Body of pancreas (tissue), 4 donors: ENCODE measurements at regions not wholly inside any gene's neighbourhood (a gene's known extent, or its start where the extent isn't known, plus 50 kb on each side); places are given as distances from the start of the nearest gene placed in this dataset.

ENCODE experiments used
- ATAC-seq: fragments of 150-250 bp; one replicate; pipeline ENCODE4 v1.9.1; 2016
- DNase-seq, 4 donors: peaks; one replicate each; pipeline ENCODE4 v3.0.0-alpha.2; 2019
- H3K27ac ChIP-seq, 4 donors: fragments of 200-600 bp; sonication (generic); 1 replicate in 3 of 4; 2 replicates in 1 of 4; pipeline versions ENCODE4 v1.5.1 to v1.6.1; 2016 to 2019; ENCODE audit warnings: mild to moderate bottlenecking in 1 of 4, mixed read lengths in 1 of 4, moderate library complexity in 1 of 4
- H3K27me3 ChIP-seq, 2 donors: fragments of 200-600 bp; sonication (generic); one replicate each; pipeline ENCODE4 v1.6.0; 2016; ENCODE audit warnings: mild to moderate bottlenecking in 1 of 2
- H3K36me3 ChIP-seq, 2 donors: fragments of 200-600 bp; sonication (generic); replicated peaks in 1 of 2; 2 replicates each; pipeline ENCODE4 v1.5.1; 2016; ENCODE audit warnings: low read depth in 2 of 2; ENCODE audit not compliant: insufficient read depth in 1 of 2
- H3K4me1 ChIP-seq: fragments of 200-600 bp; sonication (generic); one replicate; pipeline ENCODE4 v1.6.0; 2016
- H3K4me3 ChIP-seq, 2 donors: fragments of 200-600 bp; sonication (generic); 1 replicate in 1 of 2; 2 replicates in 1 of 2; pipeline ENCODE4 v1.5.1; 2016 to 2019
- H3K9me3 ChIP-seq, 3 donors: fragments of 200-600 bp; sonication (generic); 1 replicate in 2 of 3; 2 replicates in 1 of 3; pipeline ENCODE4 v1.5.1; 2016
- POLR2A ChIP-seq, 3 donors: fragments of 450-650 bp; IDR thresholded peaks; one replicate each; pipeline ENCODE4 v1.6.1; 2016; ENCODE audit warnings: antibody characterized with exemption in 3 of 3, mild to moderate bottlenecking in 2 of 3
- WGBS, 2 donors: methylation state at CpG; one replicate each; pipeline ENCODE4 v1.1.5; 2017; 5-methylcytosine and 5-hydroxymethylcytosine counted together
- intact Hi-C: fragments of 100-400 bp; cut with DNase I; formaldehyde crosslinking; loops from one replicate; pipeline ENCODE4 v1.15.1; 2023
- TF ChIP-seq, protein P1 (sequence below), 7 experiments: fragments of 450-650 bp in 4 of 7; fragments of 200-600 bp in 3 of 7; sonication (generic) in 3 of 7; IDR thresholded peaks; one replicate each; pipeline ENCODE4 v1.5.1; 2016 to 2019; ENCODE audit warnings: antibody characterized with exemption in 7 of 7

GRCh38 chr14:98167275-98167674, 1104.7 kb downstream of the BCL11B start:
- no peaks in the 10 kb centered on the region for H3K27me3 ChIP-seq
- no peaks in the 10 kb centered on the region for H3K4me1 ChIP-seq
- WGBS, 2 donors, result 62 to 69% methylated on average over 10 of the region's 10 CpGs
- TF ChIP-seq, protein P1, sequence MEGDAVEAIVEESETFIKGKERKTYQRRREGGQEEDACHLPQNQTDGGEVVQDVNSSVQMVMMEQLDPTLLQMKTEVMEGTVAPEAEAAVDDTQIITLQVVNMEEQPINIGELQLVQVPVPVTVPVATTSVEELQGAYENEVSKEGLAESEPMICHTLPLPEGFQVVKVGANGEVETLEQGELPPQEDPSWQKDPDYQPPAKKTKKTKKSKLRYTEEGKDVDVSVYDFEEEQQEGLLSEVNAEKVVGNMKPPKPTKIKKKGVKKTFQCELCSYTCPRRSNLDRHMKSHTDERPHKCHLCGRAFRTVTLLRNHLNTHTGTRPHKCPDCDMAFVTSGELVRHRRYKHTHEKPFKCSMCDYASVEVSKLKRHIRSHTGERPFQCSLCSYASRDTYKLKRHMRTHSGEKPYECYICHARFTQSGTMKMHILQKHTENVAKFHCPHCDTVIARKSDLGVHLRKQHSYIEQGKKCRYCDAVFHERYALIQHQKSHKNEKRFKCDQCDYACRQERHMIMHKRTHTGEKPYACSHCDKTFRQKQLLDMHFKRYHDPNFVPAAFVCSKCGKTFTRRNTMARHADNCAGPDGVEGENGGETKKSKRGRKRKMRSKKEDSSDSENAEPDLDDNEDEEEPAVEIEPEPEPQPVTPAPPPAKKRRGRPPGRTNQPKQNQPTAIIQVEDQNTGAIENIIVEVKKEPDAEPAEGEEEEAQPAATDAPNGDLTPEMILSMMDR (IDR thresholded peaks at IDR 0.05), result no peak
- no peak for TF ChIP-seq POLR2A (IDR thresholded peaks at IDR 0.05)
- no peak overlapping the region for H3K27ac ChIP-seq
- DNase-seq (no peak), ATAC-seq (no peak)
- no peak overlapping the region for H3K4me3 ChIP-seq
- H3K9me3 ChIP-seq, result no peaks in the 10 kb centered on the region
- no peaks in the 10 kb centered on the region for H3K36me3 ChIP-seq
- intact Hi-C loops, result no loop called here

DNA sequence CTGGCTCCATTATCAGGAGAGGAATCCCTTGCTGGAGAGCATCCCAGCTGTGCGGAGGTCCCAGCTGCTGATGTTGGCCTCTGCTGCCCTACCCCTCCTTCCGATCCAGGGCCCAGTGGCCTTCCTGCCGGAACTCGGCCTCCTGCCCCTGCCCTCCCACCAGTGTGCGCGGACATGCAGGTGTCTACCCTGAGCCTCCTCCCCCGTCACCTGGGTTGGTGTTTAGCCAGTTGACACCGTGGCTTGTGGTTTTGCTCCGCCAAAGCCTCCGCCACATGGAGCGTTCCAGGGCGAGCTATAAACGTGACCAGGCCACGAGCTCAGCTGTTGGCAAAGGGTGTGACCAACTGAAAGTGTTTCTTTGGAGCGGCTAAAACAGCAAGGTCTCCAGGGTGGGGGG, 1104.3 kb downstream of the BCL11B start:
- no peaks in the 10 kb centered on the region for H3K4me1 ChIP-seq
- H3K36me3 ChIP-seq, result no peaks in the 10 kb centered on the region
- ATAC-seq (no peak), DNase-seq (no peak)
- H3K27me3 ChIP-seq, result no peaks in the 10 kb centered on the region
- 75 to 81% methylated on average over 15 of the region's 15 CpGs for WGBS, 2 donors
- TF ChIP-seq, protein P1 (IDR thresholded peaks at IDR 0.05), result no peak
- TF ChIP-seq POLR2A (IDR thresholded peaks at IDR 0.05), result no peak
- H3K4me3 ChIP-seq, result no peak overlapping the region
- intact Hi-C loops, result no loop called here
- no peaks in the 10 kb centered on the region for H3K9me3 ChIP-seq
- H3K27ac ChIP-seq, result no peak overlapping the region

DNA sequence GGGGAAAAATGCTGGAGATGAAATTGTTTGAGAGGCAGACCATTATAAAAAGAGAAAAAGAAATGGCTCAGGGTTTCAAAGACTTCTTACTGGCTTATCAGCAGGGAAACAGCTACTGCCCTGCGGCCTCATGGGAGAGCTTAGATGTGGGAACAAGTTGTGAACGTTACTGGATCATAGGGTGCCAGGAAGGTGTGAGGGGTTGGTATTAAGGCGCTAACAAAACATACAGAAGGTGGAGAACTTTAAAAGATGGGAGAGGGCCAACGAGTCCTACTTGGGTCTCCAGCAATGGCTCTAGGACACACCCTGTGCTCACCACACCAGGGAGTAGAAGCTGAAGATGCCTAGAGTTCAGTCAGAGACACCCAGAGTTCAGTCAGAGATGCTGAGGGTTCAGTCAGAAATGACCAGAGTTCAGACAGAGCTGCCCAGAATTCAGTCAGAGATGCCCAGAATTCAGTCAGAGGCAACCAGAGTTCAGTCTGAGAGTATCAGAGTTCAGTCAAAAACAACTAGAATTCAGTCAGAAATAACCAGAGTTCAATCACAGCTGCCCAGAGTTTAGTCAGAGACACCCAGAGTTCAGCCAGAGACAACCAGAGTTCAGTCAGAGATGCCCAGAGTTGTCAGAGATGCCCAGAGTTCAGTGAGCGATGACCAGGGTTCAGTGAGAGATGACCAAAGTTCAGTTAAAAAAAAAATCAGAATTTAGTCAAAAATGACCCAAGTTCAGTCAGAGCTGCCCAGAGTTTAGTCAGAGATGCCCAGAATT, 1103.6 kb downstream of the BCL11B start:
- WGBS, 2 donors, result 59 to 60% methylated on average over 5 of the region's 5 CpGs
- TF ChIP-seq, protein P1 (IDR thresholded peaks at IDR 0.05), result no peak
- H3K4me3 ChIP-seq, result no peak overlapping the region
- DNase-seq (no peak), ATAC-seq (no peak)
- H3K9me3 ChIP-seq, result no peaks in the 10 kb centered on the region
- intact Hi-C loops, result no loop called here
- H3K27me3 ChIP-seq, result no peaks in the 10 kb centered on the region
- no peaks in the 10 kb centered on the region for H3K36me3 ChIP-seq
- no peak overlapping the region for H3K27ac ChIP-seq
- no peaks in the 10 kb centered on the region for H3K4me1 ChIP-seq

DNA sequence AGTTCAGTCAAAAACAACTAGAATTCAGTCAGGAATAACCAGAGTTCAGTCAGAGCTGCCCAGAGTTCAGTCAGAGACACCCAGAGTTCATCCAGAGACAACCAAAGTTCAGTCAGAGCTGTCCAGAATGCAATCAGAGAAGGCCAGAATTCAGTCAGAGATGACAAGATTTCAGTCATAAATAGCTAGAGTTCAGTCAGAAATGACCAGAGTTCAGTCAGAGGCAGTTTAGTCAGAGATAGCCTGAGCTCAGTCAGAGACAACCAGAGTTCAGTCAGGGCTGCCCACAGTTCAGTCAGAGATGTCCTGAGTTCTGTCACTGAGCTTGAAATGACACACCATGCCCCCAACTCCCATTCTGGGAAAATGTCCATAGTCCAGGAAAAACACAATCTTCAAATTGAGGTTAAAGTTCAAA, 1102.8 kb downstream of the BCL11B start:
- TF ChIP-seq POLR2A (IDR thresholded peaks at IDR 0.05), result no peak
- TF ChIP-seq, protein P1 (IDR thresholded peaks at IDR 0.05), result no peak
- no peaks in the 10 kb centered on the region for H3K27me3 ChIP-seq
- ATAC-seq (no peak), DNase-seq (no peak)
- intact Hi-C loops, result no loop called here
- no peaks in the 10 kb centered on the region for H3K36me3 ChIP-seq
- H3K9me3 ChIP-seq, result no peaks in the 10 kb centered on the region
- no peak overlapping the region for H3K4me3 ChIP-seq
- H3K27ac ChIP-seq, result no peak overlapping the region
- no peaks in the 10 kb centered on the region for H3K4me1 ChIP-seq

- DNase-seq, result no peak
- H3K36me3 ChIP-seq, result no peaks in the 10 kb centered on the region
- H3K4me1 ChIP-seq, result no peaks in the 10 kb centered on the region
- TF ChIP-seq POLR2A (IDR thresholded peaks at IDR 0.05), result no peak
- TF ChIP-seq, protein P1 (IDR thresholded peaks at IDR 0.05), result no peak
- 40 to 44% methylated on average over 5 of the region's 5 CpGs for WGBS, 2 donors
- H3K9me3 ChIP-seq, result no peaks in the 10 kb centered on the region
- no peaks in the 10 kb centered on the region for H3K27me3 ChIP-seq
- H3K27ac ChIP-seq, result no peak overlapping the region
- intact Hi-C loops, result no loop called here
- ATAC-seq, result no peak
- no peak overlapping the region for H3K4me3 ChIP-seq
Observed at GRCh38 chr14:98170575-98170974, 1101.4 kb downstream of the BCL11B start.
